ENCODE measurements at regions not wholly inside any gene's neighbourhood (a gene's known extent, or its start where the extent isn't known, plus 50 kb on each side); places are given as distances from the start of the nearest gene placed in this dataset.
"Not testable (repeated sequence)": the region's sequence is repeated elsewhere in the genome, so short reads cannot be mapped to it uniquely, and the experiment has no call there.

- DNase-seq (ENCODE audit: low spot score): not testable (repeated sequence)
Observed at GRCh38 chr14:36411951-36412350, 91.5 kb upstream of the MBIP start.

DNA sequence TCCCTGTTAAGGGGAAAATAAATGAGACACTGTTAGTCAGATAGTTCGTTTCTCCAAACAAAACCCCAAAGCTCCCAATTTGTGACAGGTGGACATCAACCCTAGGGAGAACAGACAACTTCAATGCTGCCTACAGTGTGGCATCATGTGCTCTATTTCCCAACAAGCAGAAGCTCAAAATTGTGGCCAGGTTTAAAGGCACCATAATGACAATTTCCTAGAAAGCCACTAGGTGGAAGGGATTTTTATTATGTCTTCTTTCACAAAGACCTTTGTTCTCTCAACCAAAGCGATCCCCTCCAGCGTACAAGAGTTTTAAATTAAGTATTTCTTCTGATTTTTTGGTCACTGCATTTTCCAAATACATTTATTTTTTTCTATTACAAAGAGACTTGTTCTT lies 88.0 kb upstream of the MBIP start:
- no peak for DNase-seq (ENCODE audit: low spot score)

GRCh38 chr14:36405589-36406274 lies 85.3 kb upstream of the MBIP start:
- no peak for DNase-seq (ENCODE audit: low spot score)

DNA sequence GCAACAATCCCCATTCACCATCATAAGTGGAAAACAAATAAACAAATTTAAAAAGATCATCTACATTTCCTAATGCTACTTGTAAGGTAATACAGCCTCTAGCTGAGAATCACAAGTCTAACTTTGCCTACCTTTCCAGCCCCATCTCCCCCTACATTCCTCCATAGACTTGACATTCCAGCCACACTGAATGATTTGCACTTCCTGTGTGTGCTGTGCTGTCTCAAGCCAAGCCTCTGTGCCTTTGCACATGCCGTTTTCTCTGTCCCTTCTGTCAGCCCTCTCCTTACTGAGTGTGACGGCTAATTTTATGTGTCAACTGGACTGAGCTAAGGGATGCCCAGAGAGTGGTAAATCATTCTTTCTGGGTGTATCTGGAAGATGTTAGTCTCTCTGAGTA lies 82.4 kb upstream of the MBIP start:
- DNase-seq (ENCODE audit: low spot score): no peak

- DNase-seq (ENCODE audit: low spot score): no peak
Observed at GRCh38 chr14:36398463-36399291, 78.2 kb upstream of the MBIP start.

DNA sequence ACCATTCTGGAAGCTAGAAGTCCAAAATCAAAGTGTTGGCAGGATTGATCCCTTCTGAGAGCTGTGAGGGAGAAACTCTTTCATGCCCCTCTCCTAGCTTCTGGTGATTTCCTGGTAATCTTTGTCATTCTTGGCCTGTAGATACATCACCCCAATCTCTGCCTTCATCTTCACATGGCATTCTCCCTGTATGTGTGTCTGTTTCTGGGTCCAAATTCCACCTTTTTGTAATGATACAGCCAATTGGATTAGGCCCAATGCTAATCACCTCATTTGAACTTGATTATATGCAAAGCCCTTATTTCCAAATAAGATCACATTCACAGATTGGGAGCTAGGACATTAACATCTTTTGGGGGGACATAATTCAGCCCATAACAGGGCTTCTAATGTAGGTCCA lies 76.9 kb upstream of the MBIP start:
- no peak for DNase-seq (ENCODE audit: low spot score)

GRCh38 chr14:36396798-36397197 lies 76.4 kb upstream of the MBIP start:
- no peak for DNase-seq (ENCODE audit: low spot score)

GRCh38 chr14:36394593-36394992 lies 74.2 kb upstream of the MBIP start:
- no peak for DNase-seq (ENCODE audit: low spot score)

DNA sequence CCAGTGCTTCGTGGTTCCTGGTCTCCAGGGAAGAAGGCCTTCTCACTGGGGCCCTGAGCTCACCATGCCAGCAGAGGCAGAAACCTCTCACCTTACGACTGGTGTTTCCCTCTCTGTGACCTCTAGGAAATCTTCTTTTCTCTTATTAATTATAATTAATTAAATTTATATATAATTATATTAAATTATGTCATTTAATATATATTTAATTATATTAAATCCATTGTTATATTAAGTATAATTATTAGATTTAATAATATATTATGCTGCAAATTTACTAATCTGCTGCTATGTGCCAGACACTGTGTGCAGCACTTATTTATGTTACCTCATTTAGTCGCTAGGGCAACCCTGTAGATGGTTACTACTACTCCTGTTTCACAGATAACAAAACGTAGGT lies 70.3 kb upstream of the MBIP start:
- DNase-seq (ENCODE audit: low spot score): no peak

DNA sequence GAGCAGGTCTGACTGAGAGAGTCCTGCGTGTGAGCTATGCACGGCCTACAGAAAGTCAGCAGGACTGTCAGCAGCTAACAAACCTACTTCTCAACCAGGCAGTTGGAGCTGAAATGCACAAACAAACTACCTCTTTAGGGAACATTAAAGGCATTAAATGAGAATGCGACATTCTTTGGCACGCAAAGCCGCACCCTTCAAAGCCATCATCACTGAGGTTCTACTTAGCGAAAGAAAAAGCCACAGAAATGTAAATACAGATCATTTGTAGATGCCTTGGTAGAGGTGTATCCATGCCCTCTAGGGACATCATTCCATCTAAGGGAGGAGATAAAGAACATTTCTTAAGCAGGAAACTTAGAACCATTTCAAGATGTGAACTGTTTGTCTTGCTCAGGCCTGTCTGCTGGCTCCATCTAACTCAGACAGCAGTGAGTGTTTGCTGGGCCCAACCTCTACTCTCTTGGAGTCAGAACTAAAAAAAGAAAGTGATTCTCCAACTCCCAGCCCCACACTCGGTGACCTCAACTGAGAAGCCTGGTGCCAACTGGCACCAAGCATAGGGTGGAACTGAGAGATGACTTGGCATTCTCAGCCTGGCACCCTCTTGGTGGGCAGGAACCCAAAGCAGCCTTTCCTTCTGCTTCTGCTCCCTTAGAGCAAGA lies 63.5 kb upstream of the MBIP start:
- DNase-seq (ENCODE audit: low spot score): no peak

DNA sequence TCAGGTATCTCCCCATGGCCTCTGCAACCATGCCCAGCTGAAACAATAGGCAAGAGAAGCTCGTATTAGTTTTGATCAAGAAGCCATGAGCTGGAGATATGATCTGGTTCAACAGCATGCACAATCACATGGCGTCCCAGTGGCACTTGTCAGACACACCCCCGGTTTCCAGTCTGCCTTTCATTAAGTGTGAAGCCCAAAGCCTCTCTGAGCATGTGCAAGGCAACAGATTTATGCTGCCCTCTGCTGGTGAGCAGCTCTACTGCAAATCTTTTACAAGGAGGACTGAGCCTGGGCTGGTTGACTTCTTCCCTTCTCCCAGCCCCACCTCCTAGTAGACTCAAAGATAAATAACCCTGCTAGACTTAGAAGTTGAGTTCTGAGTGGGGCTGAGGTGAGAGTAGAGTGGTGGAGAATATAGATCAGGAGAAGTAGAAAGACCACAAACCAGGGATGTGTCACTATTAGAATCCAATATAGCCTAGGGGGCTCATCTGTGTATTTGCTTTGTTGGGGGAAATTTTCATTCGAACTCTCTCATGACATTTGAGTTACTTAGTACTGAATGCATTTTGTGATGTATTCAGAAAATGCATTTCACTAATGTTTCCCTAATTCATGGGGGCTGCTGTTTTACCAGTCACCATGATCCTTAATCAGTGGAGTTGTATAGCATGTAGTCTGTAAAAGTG lies 53.7 kb upstream of the MBIP start:
- DNase-seq (ENCODE audit: low spot score): peak; percentile 79
